Prostate gland (tissue), 2 donors: ENCODE measurements at regions not wholly inside any gene's neighbourhood (a gene's known extent, or its start where the extent isn't known, plus 50 kb on each side); places are given as distances from the start of the nearest gene placed in this dataset.

Experiments
- DNase-seq: peaks from one replicate; pipeline ENCODE4 v3.0.0-alpha.2; 2019; ENCODE audit warnings: low spot score
- H3K27ac ChIP-seq, 2 donors: fragments of 200-600 bp; sonication (generic); 2 replicates each; pipeline ENCODE4 v1.5.1; 2017 to 2019
- H3K27me3 ChIP-seq: fragments of 200-600 bp; sonication (generic); replicated peaks from 2 replicates; pipeline ENCODE4 v1.5.1; 2019; ENCODE audit not compliant: insufficient read depth
- H3K36me3 ChIP-seq, 2 donors: fragments of 200-600 bp; sonication (generic); 1 replicate in 1 of 2; 2 replicates in 1 of 2; pipeline versions ENCODE4 v1.5.1 to v1.8.1; 2017 to 2019
- H3K4me1 ChIP-seq: fragments of 200-600 bp; sonication (generic); replicated peaks from 2 replicates; pipeline ENCODE4 v1.5.1; 2019
- H3K4me3 ChIP-seq, 2 donors: fragments of 200-600 bp; sonication (generic); 2 replicates each; pipeline ENCODE4 v1.5.1; 2017 to 2019
- H3K9me3 ChIP-seq: fragments of 200-600 bp; sonication (generic); 2 replicates; pipeline ENCODE4 v1.5.1; 2017
- POLR2A ChIP-seq: fragments of 450-650 bp; IDR thresholded peaks from one replicate; pipeline ENCODE4 v1.6.1; 2016; ENCODE audit warnings: antibody characterized with exemption, mild to moderate bottlenecking
- POLR2AphosphoS5 ChIP-seq: sonication (generic); formaldehyde crosslinking; IDR thresholded peaks from one replicate; pipeline ENCODE4 v1.6.1; 2017; ENCODE audit warnings: antibody characterized with exemption
- WGBS: methylation state at CpG from one replicate; pipeline ENCODE4 v1.1.5; 2018; 5-methylcytosine and 5-hydroxymethylcytosine counted together
- intact Hi-C: fragments of 100-400 bp; cut with DNase I; formaldehyde crosslinking; loops from one replicate; pipeline ENCODE4 v1.14.2; 2022
- TF ChIP-seq, protein P1 (sequence below), 4 experiments: fragments of 200-600 bp in 2 of 4; fragments of 450-650 bp in 2 of 4; sonication (generic) in 2 of 4; IDR thresholded peaks; 1 replicate in 3 of 4; 2 replicates in 1 of 4; pipeline ENCODE4 v1.5.1; 2016 to 2019; ENCODE audit warnings: antibody characterized with exemption in 4 of 4, mild to moderate bottlenecking in 2 of 4, moderate library complexity in 2 of 4

DNA sequence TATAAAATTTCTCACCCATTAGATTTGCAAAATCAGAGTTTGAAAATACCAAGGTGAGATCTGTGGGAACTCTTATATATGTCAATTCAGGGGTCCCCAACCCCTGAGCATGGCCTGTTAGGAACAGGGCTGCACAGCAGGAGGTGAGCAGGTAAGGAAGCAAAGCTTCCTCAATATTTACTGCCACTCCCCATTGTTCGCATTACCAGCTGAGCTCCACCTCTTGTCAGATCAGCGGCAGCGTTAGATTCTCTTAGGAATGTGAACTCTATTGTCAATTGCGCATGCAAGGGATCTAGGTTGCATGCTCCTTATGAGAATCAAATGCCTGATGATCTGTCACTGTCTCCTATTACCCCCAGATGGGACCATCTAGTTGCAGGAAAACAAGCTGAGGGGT lies 376.6 kb downstream of the LMO4 start:
- H3K9me3 ChIP-seq, result no peaks in the 10 kb centered on the region
- no peaks in the 10 kb centered on the region for H3K27me3 ChIP-seq
- H3K4me1 ChIP-seq, result no peaks in the 10 kb centered on the region
- 97% methylated on average over 4 of the region's 4 CpGs for WGBS
- TF ChIP-seq POLR2A (no peak), POLR2AphosphoS5 (no peak)
- TF ChIP-seq, protein P1, sequence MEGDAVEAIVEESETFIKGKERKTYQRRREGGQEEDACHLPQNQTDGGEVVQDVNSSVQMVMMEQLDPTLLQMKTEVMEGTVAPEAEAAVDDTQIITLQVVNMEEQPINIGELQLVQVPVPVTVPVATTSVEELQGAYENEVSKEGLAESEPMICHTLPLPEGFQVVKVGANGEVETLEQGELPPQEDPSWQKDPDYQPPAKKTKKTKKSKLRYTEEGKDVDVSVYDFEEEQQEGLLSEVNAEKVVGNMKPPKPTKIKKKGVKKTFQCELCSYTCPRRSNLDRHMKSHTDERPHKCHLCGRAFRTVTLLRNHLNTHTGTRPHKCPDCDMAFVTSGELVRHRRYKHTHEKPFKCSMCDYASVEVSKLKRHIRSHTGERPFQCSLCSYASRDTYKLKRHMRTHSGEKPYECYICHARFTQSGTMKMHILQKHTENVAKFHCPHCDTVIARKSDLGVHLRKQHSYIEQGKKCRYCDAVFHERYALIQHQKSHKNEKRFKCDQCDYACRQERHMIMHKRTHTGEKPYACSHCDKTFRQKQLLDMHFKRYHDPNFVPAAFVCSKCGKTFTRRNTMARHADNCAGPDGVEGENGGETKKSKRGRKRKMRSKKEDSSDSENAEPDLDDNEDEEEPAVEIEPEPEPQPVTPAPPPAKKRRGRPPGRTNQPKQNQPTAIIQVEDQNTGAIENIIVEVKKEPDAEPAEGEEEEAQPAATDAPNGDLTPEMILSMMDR (IDR thresholded peaks at IDR 0.05), result no peak
- no peak overlapping the region for H3K4me3 ChIP-seq
- intact Hi-C loops, result no loop called here
- no peak for DNase-seq
- no peaks in the 10 kb centered on the region for H3K36me3 ChIP-seq
- no peak overlapping the region for H3K27ac ChIP-seq

DNA sequence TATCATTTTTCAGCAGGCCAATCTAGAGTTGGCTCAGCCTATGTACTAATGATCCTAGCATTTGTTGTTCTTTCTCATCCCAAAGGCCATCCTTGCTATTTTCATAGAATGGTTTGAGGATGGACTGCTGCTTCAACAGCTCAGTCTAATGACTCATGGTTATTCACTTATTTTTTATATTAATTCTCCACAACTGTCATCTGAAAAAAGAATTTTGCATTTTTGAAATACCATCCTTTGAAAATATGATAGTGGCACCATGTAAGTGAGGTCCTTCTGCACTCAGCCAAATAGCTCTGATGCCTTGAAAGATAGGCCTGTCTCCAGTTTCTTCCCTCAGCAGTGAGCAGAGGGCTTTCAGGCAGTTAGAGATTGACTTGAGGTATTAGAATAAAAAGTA lies 377.5 kb downstream of the LMO4 start:
- TF ChIP-seq POLR2AphosphoS5 (no peak), POLR2A (no peak)
- TF ChIP-seq, protein P1 (IDR thresholded peaks at IDR 0.05), result no peak
- no peak for DNase-seq
- no peaks in the 10 kb centered on the region for H3K4me1 ChIP-seq
- H3K36me3 ChIP-seq, result no peaks in the 10 kb centered on the region
- no peaks in the 10 kb centered on the region for H3K27me3 ChIP-seq
- intact Hi-C loops, result no loop called here
- H3K4me3 ChIP-seq, result no peak overlapping the region
- H3K9me3 ChIP-seq, result no peaks in the 10 kb centered on the region
- H3K27ac ChIP-seq, result no peak overlapping the region

DNA sequence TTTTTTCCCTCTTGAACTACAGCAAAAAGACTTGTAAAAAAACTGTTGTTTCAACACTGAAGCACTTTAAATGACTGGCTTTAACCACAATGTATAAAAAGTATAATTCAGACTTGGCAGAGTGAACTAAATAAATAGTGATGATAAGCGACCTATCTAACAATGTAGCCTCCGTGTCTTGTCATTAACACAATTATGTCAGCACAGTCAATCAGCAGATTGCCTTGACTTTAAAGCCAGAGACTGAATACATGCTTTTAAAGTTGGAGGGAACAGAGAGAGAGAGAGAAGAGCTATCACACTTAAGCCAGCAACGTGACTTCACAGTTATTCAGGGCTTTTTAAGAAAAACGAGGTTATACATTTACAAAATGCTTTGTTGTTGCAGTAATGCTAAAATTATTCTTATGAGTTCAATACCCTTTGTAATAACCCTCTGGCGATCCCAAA lies 378.1 kb downstream of the LMO4 start:
- no peaks in the 10 kb centered on the region for H3K4me1 ChIP-seq
- no peak for DNase-seq
- WGBS, result 33% methylated on average over 5 of the region's 5 CpGs
- no peaks in the 10 kb centered on the region for H3K9me3 ChIP-seq
- intact Hi-C loops, result no loop called here
- no peak overlapping the region for H3K4me3 ChIP-seq
- no peaks in the 10 kb centered on the region for H3K27me3 ChIP-seq
- H3K27ac ChIP-seq, result no peak overlapping the region
- H3K36me3 ChIP-seq, result no peaks in the 10 kb centered on the region
- TF ChIP-seq, protein P1 (IDR thresholded peaks at IDR 0.05), result no peak
- TF ChIP-seq POLR2AphosphoS5, result no peak

DNA sequence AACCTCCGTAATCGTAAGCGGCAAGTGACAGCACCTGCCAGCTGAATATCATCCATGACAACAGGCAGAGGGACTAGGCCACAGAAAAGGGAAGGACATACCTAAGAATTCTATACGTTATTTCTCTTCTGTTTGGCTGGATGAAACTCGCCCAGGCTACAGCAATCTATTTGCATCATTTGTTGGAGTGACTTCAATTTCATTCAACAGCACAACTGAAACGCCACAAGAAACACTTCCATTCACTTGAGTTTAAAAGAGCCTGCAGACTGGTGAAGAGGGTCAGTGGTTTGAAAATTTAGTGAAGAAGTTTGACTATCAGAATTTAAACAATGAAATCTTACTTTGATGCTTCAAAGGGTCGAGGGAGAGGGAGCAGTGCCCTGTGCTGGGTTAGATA lies 378.7 kb downstream of the LMO4 start:
- no peak for DNase-seq
- Histone ChIP-seq H3K27ac (no peak overlapping the region), H3K27me3 (no peaks in the 10 kb centered on the region), H3K4me3 (no peak overlapping the region), H3K9me3 (no peaks in the 10 kb centered on the region), H3K4me1 (no peaks in the 10 kb centered on the region), H3K36me3 (no peaks in the 10 kb centered on the region)
- TF ChIP-seq POLR2A (no peak), POLR2AphosphoS5 (no peak)
- TF ChIP-seq, protein P1 (IDR thresholded peaks at IDR 0.05), result no peak
- intact Hi-C loops, result no loop called here
- 74% methylated on average over 7 of the region's 7 CpGs for WGBS

DNA sequence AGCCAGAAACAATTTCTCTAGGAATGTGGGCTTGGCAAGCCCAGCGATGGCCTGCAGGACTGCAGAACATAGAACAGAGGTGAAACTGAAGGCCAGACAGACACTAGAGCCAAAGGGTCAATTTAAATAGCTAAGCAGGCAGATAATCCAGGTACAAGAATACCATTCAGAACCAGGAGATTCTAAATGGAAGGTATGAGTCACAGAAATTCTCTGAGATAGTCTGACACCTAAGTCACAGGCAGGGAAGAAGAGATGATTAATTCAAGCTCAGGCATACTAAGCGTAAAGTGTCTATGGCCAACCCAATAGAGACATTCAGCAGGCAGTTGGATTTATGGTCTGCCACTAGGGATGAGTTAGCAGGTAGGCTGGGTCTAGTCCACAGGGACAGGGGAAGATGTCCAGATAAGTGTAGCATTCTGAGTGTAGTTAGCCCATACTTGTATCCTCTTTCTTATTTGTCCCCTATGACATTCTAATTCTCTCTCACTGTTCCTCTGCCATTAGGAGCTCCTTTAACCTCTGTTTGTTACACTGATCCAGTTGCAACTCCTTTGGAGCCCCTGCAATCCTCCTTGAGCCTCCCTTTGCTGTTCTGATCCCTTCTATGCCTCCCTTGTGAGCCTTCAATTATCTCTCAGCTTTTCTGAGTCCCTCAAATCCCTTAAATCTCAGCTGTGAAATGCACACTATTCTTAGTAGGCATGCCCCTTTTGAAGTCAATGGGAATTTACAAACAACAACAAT lies 383.8 kb downstream of the LMO4 start:
- H3K4me1 ChIP-seq, result no peaks in the 10 kb centered on the region
- TF ChIP-seq POLR2AphosphoS5 (no peak), POLR2A (no peak)
- TF ChIP-seq, protein P1 (IDR thresholded peaks at IDR 0.05), result no peak
- no peak overlapping the region for H3K4me3 ChIP-seq
- H3K36me3 ChIP-seq, result no peaks in the 10 kb centered on the region
- no peaks in the 10 kb centered on the region for H3K27me3 ChIP-seq
- no peak for DNase-seq
- no peaks in the 10 kb centered on the region for H3K9me3 ChIP-seq
- WGBS, result 66% methylated on average over 2 of the region's 2 CpGs
- H3K27ac ChIP-seq, result no peak overlapping the region
- intact Hi-C loops, result no loop called here
